ENCODE measurements at regions not wholly inside any gene's neighbourhood (a gene's known extent, or its start where the extent isn't known, plus 50 kb on each side); places are given as distances from the start of the nearest gene placed in this dataset.
"Not testable (repeated sequence)": the region's sequence is repeated elsewhere in the genome, so short reads cannot be mapped to it uniquely, and the experiment has no call there.

DNA sequence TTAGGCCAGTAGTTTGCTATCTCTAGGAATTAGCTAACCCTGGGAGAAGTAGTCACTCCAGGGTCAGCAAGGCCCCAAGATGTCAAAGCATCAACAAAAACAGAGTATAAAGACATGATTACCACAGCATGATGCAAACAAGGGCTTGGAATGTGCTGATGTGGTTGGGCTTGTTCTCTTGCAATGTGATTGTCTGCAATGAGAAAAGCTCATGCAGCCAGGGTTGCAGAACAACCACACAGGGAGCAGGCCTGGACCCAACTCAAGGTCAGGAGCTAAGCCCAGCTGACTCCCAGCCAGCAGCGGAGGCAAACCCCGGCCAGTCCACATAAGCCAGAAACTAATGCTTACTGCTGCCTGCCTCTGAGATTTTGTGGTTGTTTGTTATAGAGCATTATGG, 132.4 kb upstream of the ZC3H12C start:
- H3K9me3 Mint-ChIP-seq (ENCODE audit: unreplicated experiment) = no peaks in the 10 kb centered on the region
- no peaks in the 10 kb centered on the region for H3K36me3 Mint-ChIP-seq (ENCODE audit: low read depth, unreplicated experiment)
- no peak for DNase-seq (ENCODE audit: low spot score)

GRCh38 chr11:109961261-109961660, 131.9 kb upstream of the ZC3H12C start:
- no peaks in the 10 kb centered on the region for H3K4me1 Mint-ChIP-seq (ENCODE audit: unreplicated experiment)
- no peaks in the 10 kb centered on the region for H3K9me3 Mint-ChIP-seq (ENCODE audit: unreplicated experiment)
- no peak overlapping the region for H3K4me3 Mint-ChIP-seq (ENCODE audit: unreplicated experiment)
- no peak for DNase-seq (ENCODE audit: low spot score)
- no peak overlapping the region for H3K27ac Mint-ChIP-seq (ENCODE audit: unreplicated experiment)
- no peaks in the 10 kb centered on the region for H3K36me3 Mint-ChIP-seq (ENCODE audit: low read depth, unreplicated experiment)
- no peak for TF ChIP-seq CTCF (IDR thresholded peaks at IDR 0.05; ENCODE audit: unreplicated experiment)
- no peaks in the 10 kb centered on the region for H3K27me3 Mint-ChIP-seq (ENCODE audit: unreplicated experiment)

More for the DNA sequence above, 132.4 kb upstream of the ZC3H12C start:
- no peaks in the 10 kb centered on the region for H3K4me1 Mint-ChIP-seq (ENCODE audit: unreplicated experiment)
- no peak for TF ChIP-seq CTCF (IDR thresholded peaks at IDR 0.05; ENCODE audit: unreplicated experiment)
- no peak overlapping the region for H3K27ac Mint-ChIP-seq (ENCODE audit: unreplicated experiment)
- no peaks in the 10 kb centered on the region for H3K27me3 Mint-ChIP-seq (ENCODE audit: unreplicated experiment)
- H3K4me3 Mint-ChIP-seq (ENCODE audit: unreplicated experiment) = no peak overlapping the region

DNA sequence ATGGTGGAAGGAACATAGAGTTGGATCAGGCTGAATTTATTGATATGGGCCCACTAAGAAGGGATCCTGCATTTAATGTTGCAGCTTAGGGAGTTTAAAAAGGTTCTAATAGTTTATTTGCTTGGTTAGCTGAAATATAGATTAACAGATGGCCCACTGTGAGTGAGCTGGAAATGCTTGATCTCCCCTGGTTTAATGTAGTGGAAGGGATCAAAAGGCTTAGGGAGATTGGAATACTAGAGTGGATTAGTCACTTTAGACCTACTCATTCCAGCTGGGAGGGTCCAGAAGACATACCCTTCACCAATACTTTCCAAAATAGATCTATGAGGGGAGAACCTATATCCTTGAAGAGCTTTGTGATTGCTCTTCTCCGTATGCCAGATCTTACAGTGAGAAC, 130.1 kb upstream of the ZC3H12C start:
- Mint-ChIP-seq H3K27ac (ENCODE audit: unreplicated experiment) (no peak overlapping the region), H3K4me3 (ENCODE audit: unreplicated experiment) (no peak overlapping the region), H3K36me3 (ENCODE audit: low read depth, unreplicated experiment) (no peaks in the 10 kb centered on the region), H3K4me1 (ENCODE audit: unreplicated experiment) (no peaks in the 10 kb centered on the region), H3K9me3 (ENCODE audit: unreplicated experiment) (no peaks in the 10 kb centered on the region), H3K27me3 (ENCODE audit: unreplicated experiment) (no peaks in the 10 kb centered on the region)
- TF ChIP-seq CTCF (IDR thresholded peaks at IDR 0.05; ENCODE audit: unreplicated experiment) = no peak
- DNase-seq (ENCODE audit: low spot score) = no peak

DNA sequence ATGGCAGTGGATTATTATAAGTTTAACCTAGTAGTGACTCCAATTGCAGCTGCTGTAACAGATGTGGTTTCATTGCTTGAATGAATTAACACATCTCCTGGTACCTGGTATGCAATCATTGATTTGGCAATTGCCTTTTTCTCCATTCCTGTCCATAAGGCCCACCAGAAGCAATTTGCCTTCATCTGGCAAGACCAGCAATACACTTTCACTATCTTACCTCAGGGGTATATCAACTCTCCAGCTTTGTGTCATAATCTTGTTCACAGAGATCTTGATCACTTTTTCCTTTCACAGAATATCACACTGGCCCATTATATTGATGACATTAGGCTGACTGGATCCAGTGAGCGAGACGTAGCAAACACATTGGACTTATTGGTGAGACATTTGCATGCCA, 128.7 kb upstream of the ZC3H12C start:
- Mint-ChIP-seq H3K9me3 (ENCODE audit: unreplicated experiment) (no peaks in the 10 kb centered on the region), H3K27me3 (ENCODE audit: unreplicated experiment) (no peaks in the 10 kb centered on the region), H3K4me3 (ENCODE audit: unreplicated experiment) (no peak overlapping the region), H3K27ac (ENCODE audit: unreplicated experiment) (no peak overlapping the region), H3K4me1 (ENCODE audit: unreplicated experiment) (no peaks in the 10 kb centered on the region), H3K36me3 (ENCODE audit: low read depth, unreplicated experiment) (no peaks in the 10 kb centered on the region)
- DNase-seq (ENCODE audit: low spot score) = no peak
- TF ChIP-seq CTCF (IDR thresholded peaks at IDR 0.05; ENCODE audit: unreplicated experiment) = no peak

DNA sequence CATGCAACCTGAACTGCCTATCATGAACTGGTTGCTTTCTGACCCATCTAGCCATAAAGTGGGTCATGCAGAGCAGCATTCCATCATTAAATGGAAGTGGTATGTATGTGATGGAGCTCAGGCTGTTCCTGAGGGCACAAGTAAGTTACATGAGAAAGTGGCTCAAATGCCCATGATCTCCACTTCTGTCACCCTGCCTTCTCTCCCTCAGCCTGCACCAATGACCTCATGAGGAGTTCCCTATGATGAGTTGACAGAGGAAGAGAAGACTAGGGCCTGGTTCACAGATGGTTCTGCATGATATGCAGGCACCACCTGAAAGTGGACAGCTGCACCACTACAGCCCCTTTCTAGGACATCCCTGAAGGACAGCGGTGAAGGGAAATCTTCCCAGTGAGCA, 127.7 kb upstream of the ZC3H12C start:
- H3K4me1 Mint-ChIP-seq (ENCODE audit: unreplicated experiment); H3K27me3 Mint-ChIP-seq (ENCODE audit: unreplicated experiment); H3K4me3 Mint-ChIP-seq (ENCODE audit: unreplicated experiment); DNase-seq (ENCODE audit: low spot score); H3K27ac Mint-ChIP-seq (ENCODE audit: unreplicated experiment); H3K36me3 Mint-ChIP-seq (ENCODE audit: low read depth, unreplicated experiment); H3K9me3 Mint-ChIP-seq (ENCODE audit: unreplicated experiment): not testable (repeated sequence)

DNA sequence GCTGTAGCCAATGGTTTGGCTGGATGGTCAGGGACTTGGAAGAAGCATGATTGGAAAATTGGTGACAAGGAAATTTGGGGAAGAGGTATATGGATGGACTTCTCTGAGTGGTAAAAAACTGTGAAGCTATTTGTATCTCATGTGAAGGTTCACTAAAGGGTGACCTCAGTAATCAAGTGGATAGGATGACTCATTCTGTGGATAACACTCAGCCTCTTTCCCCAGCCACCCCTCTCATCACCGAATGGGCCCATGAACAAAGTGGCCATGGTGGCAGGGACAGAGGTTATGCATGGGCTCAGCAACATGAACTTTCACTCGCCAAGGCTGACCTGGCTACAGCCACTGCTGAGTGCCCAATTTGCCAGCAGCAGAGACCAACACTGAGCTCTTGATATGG, 127.3 kb upstream of the ZC3H12C start:
- not testable (repeated sequence) for H3K27me3 Mint-ChIP-seq (ENCODE audit: unreplicated experiment); H3K4me3 Mint-ChIP-seq (ENCODE audit: unreplicated experiment); H3K27ac Mint-ChIP-seq (ENCODE audit: unreplicated experiment); H3K9me3 Mint-ChIP-seq (ENCODE audit: unreplicated experiment); DNase-seq (ENCODE audit: low spot score); H3K36me3 Mint-ChIP-seq (ENCODE audit: low read depth, unreplicated experiment); H3K4me1 Mint-ChIP-seq (ENCODE audit: unreplicated experiment)

GRCh38 chr11:109967136-109967535, 126.1 kb upstream of the ZC3H12C start:
- not testable (repeated sequence) for H3K36me3 Mint-ChIP-seq (ENCODE audit: low read depth, unreplicated experiment); H3K9me3 Mint-ChIP-seq (ENCODE audit: unreplicated experiment); H3K27ac Mint-ChIP-seq (ENCODE audit: unreplicated experiment); H3K27me3 Mint-ChIP-seq (ENCODE audit: unreplicated experiment); H3K4me3 Mint-ChIP-seq (ENCODE audit: unreplicated experiment); DNase-seq (ENCODE audit: low spot score)
- H3K4me1 Mint-ChIP-seq (ENCODE audit: unreplicated experiment) = peaks cover 11% of the 10 kb centered on the region
